ENCODE measurements at regions not wholly inside any gene's neighbourhood (a gene's known extent, or its start where the extent isn't known, plus 50 kb on each side); places are given as distances from the start of the nearest gene placed in this dataset.
"Not testable (repeated sequence)": the region's sequence is repeated elsewhere in the genome, so short reads cannot be mapped to it uniquely, and the experiment has no call there.

- not testable (repeated sequence) for DNase-seq
Observed at GRCh38 chr16:29310243-29310642, 96.3 kb downstream of the NPIPB11 start.

DNA sequence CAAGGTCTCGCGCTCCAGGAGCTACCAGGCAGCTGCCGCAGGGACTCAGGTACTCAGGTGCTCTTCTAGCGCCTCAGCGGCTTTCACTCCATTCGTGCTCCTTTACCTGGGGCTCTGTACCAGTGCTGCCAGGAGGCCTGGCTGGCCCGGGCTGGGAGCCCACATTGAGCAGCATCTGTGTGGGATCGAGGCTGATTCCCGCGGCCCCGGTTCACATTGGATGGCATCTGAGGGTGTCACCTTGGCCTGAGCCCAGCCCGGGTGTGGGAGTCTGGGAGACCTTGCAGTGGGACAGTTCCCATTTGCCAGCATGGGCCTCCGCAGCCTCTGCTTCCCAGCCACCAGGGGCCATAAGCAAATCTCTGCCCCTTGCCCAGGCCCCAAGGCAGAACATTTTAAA, 96.9 kb downstream of the NPIPB11 start:
- not testable (repeated sequence) for DNase-seq

GRCh38 chr16:29308644-29309546, 97.6 kb downstream of the NPIPB11 start:
- DNase-seq, result no peak

- DNase-seq, result no peak
Observed at GRCh38 chr16:29307598-29308507, 98.7 kb downstream of the NPIPB11 start.

DNA sequence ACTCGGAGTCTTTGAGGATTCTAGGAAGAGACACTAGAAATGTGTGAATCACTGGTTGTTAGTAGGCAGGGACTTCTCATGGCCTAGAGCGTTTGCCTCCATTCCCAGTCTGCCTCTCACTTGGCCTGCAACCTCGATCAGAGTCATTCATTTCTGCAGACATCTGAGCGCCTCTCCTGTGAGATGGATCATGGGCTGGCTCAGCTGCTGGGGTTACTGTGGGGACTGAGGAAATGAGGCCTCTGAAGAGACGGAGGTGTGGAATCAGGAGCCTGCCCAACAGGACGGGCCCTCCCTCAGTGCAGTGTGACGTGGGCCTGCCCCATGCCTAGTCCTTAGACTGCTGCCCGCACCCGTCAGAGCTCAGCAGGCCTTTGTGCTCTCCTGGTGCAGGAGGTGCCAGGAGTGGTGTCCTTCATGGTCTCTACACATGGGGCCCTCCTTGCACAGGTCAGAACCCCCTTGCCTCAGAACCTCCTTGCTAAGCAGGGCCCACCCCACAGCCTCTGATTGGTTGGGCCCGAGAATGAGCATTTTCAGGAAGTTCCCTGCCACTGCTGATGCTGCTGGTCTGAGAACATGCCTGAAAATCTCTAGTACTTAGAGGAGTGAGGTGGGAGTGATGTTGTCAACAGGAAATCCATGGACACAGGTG, 99.4 kb downstream of the NPIPB11 start:
- no peak for DNase-seq

- no peak for DNase-seq
Observed at GRCh38 chr16:29306201-29306600, 100.3 kb downstream of the NPIPB11 start.

- DNase-seq, result not testable (repeated sequence)
Observed at GRCh38 chr16:29305018-29305417, 101.5 kb downstream of the NPIPB11 start.

DNA sequence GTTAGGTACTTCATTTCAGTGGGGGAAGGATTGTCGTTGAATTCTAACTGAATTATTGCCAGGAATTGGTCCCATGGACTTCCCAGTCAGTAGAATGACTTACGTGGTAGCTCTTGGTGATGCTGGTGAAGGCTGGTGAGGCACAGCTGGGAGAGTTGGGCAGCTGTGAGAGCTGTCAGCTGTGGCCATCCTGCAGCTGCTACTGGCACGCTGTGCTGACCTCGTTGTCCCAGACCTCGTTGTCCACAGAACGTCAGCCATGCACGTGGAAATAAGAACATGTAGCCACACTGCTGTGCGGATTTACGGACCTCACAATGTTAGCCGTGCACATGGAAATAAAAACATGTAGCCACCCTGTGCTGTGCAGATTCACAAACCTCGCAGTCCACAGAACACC, 102.3 kb downstream of the NPIPB11 start:
- DNase-seq, result no peak

DNA sequence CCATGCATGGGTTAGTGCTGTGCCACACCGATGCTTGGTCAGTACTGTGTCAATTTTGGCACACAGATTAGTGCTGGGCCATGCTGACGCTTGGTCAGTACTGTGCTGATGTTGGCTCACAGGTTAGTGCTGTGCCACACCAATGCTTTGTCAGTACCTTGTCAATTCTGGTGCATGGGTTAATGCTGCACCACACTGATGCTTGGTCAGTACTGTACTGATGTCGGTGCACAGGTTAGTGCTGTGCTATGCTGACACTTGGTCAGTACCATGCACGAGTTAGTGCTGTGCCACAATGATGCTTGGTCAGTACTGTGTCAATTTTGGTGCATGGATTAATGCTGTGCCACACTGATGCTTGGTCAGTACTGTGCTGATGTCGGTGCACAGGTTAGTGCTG, 103.0 kb downstream of the NPIPB11 start:
- no peak for DNase-seq

GRCh38 chr16:29302976-29303375, 103.5 kb downstream of the NPIPB11 start:
- no peak for DNase-seq

DNA sequence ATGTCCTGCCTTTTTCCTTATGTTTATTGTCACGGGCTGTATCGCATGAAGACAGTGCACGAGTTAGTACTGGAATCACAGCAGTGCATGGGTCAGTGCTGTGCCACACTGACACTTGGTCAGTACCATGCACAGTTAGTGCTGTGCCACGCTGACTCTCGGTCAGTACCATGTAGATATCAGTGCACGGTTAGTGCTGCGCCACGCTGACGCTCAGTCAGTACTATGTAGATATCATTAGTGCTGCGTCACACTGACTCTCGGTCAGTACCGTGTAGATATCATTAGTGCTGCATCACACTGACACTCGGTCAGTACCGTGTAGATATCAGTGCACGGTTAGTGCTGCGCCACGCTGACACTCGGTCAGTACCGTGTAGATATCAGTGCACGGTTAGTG, 104.1 kb downstream of the NPIPB11 start:
- not testable (repeated sequence) for DNase-seq

DNA sequence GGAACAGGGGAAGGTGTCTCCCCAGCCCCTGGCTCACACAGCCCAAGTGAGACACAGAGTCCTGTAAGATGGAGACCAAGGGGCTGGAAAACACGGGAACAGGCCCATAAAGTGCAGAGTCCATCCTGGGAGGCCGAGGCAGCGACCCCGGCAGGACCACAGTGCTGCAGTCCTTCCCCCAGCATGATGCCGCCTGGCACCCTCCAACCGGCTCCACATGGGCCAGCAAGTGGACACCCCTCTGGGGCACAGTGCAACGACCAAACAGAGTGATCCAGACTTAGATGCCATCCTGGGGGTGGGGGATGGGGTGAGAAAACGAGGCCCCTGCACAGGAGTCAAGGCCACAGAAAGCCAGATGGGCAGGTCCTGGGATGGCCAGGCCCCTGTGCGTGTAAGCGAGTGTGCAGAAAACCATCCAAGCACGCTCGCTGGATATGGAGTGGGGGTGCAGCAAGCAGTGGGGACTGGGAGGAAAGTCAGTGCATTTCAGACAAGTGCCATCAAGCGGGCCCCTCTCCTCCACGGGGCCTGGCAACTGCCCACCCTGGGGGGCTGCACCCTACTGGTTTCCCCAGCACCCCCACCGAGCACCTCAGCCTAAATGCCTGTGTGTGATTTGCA, 104.7 kb downstream of the NPIPB11 start:
- DNase-seq, result not testable (repeated sequence)

DNA sequence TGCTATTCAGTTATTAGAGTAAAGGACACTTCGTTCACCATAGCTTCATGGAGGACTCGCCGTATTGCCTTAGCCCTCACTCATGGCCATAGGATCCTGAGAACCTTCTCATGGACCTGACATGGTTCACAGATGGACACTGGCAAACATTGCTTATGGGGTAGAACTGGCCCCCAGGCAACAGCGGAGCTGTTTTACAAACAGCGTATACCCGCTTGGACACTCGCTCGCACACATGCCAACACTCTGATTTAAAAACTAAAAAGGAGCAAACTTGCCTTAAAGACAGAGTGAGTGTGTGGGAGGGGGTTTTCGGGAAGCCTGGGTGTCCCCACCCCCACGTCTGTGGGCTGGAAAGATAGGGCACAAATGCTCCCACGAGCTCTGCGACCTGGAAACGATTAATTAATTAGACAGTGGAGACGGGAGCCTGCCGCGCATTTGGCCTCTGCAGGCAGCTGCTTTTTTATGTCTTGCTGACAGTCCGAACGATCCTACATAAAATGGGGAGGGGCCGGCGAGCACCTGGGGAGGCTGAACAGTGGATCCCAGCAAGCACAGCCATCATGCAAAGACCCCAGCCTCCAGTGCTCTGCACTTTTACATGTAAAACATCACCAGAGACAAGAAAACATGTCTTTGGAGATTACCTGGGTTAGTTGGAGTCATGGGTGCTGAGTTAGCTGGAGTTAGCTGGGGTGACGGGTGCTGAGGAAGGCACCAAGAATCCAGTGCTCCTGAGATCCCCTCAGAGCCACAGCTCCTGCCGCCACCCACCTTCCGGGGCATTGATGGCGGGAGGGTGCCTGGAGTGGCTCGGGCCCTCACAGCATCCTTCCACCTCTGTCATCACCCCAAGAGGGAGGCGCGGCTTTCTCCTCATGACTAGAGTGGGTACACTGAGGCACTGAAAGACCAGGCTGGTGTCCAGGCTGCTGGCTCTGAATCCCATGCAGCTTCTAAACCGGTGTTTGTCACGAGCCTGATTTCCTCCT, 105.7 kb downstream of the NPIPB11 start:
- not testable (repeated sequence) for DNase-seq

DNA sequence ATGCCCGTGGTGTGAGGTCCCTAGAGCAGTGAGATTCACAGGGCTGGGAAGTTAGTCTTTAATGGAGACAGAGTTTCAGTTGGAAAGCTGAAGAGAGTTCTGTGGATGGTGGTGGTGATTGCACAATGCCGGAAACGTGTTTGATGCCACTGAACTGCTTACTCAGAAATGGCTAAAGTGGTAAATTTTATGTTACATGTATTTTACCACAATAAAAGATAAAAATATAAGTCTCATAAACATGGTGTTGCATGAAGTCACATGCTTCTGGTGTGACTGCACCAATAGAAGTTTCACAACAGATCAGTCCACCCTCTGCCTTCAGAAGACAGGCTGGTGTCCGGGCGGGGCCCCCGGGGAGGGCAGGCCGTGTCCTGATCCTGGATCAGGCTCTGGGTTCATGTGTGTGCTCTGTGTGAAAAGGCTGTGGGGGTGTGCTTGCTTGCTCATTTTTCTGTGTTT, 106.5 kb downstream of the NPIPB11 start:
- not testable (repeated sequence) for DNase-seq

GRCh38 chr16:29298997-29299396, 107.5 kb downstream of the NPIPB11 start:
- DNase-seq, result not testable (repeated sequence)

- DNase-seq, result not testable (repeated sequence)
Observed at GRCh38 chr16:29298307-29298706, 108.2 kb downstream of the NPIPB11 start.

DNA sequence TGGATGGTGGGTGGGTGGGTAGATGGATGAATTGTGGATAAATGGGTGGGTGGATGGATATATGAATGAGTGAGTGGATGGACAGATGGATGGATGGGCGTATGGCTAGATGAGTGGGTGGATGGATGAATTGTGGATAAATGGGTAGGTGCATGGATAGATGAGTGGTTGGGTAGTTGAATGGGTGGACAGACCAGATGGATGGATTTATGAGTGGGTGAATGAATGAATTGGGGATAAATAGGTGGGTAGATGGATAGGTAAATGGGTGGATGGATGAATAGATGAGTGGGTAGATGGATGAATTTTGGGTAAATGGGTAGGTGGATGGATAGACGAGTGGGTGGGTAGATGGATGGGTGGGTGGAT, 108.7 kb downstream of the NPIPB11 start:
- not testable (repeated sequence) for DNase-seq

- not testable (repeated sequence) for DNase-seq
Observed at GRCh38 chr16:29297144-29297808, 109.2 kb downstream of the NPIPB11 start.

DNA sequence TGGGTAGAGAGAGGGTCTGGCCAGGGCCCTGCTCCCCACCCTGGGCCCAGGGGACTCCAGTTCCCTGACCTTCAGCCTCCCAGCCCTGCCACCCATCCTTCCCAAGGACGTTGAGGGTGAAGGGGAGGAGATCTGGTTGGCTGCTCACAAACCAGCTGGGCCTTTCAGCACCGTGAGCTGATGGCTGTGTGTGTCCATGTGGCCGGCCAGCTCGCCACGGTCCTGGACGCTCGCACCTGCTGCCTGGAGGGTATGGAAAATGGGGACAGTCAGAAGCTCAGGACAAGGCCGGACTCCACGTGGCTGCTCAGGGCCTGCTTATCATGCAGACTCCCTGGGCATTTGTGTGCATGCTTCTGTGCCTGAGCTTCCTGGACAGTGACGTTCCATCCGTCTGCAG, 110.3 kb downstream of the NPIPB11 start:
- not testable (repeated sequence) for DNase-seq
